Nephron (organoid): ENCODE measurements at regions not wholly inside any gene's neighbourhood (a gene's known extent, or its start where the extent isn't known, plus 50 kb on each side); places are given as distances from the start of the nearest gene placed in this dataset.

Experiments used
- H3K27ac Mint-ChIP-seq, 3 experiments: 2 replicates each; pipeline ENCODE4 v1.8.0; 2020; ENCODE audit warnings: mixed read lengths in 3 of 3, mild to moderate bottlenecking in 2 of 3, moderate library complexity in 1 of 3
- H3K27me3 Mint-ChIP-seq: 2 replicates; pipeline ENCODE4 v1.8.0; 2021; ENCODE audit warnings: low read depth, mild to moderate bottlenecking, moderate library complexity, mixed read lengths
- H3K36me3 Mint-ChIP-seq: 2 replicates; pipeline ENCODE4 v1.8.0; 2020; ENCODE audit warnings: low read depth, mixed read lengths
- H3K4me1 Mint-ChIP-seq: 2 replicates; pipeline ENCODE4 v1.8.0; 2020; ENCODE audit warnings: mixed read lengths
- H3K4me3 Mint-ChIP-seq, 3 experiments: 2 replicates each; pipeline ENCODE4 v1.8.0; 2020; ENCODE audit warnings: mild to moderate bottlenecking in 3 of 3, mixed read lengths in 3 of 3, moderate library complexity in 2 of 3
- H3K9me3 Mint-ChIP-seq: 2 replicates; pipeline ENCODE4 v1.8.0; 2020; ENCODE audit warnings: mixed read lengths
- TF ChIP-seq, protein P1 (sequence below), 3 experiments: fragments of 200-600 bp; sonication (generic); IDR thresholded peaks; one replicate each; pipeline ENCODE4 v1.5.0; 2021; ENCODE audit warnings: antibody characterized with exemption in 3 of 3; ENCODE audit not compliant: unreplicated experiment in 3 of 3

DNA sequence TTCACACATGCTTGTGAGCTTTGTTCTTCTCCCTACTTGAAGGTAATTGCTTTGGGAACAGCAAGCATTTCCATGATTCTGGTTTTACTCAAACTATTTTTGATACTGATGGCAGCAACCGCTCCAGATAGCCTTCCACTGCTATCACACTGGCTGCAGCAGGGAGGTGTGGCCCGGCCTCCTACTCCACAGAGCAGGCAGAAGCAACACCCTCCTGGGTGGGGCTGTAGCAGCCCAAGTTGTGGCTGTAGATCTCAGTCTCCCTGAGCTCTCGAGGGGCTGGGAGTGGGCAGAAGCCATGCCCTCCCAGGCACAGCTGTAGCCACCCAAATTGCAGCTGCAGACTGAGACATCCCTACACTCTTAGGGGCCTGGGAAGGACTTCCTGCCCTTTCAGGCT is 878.8 kb upstream of the GBE1 start:
- Mint-ChIP-seq H3K27me3 (no peaks in the 10 kb centered on the region), H3K4me3 (no peak overlapping the region), H3K36me3 (no peaks in the 10 kb centered on the region), H3K9me3 (peaks cover 7% of the 10 kb centered on the region), H3K27ac (no peak overlapping the region), H3K4me1 (no peaks in the 10 kb centered on the region)
- TF ChIP-seq, protein P1, sequence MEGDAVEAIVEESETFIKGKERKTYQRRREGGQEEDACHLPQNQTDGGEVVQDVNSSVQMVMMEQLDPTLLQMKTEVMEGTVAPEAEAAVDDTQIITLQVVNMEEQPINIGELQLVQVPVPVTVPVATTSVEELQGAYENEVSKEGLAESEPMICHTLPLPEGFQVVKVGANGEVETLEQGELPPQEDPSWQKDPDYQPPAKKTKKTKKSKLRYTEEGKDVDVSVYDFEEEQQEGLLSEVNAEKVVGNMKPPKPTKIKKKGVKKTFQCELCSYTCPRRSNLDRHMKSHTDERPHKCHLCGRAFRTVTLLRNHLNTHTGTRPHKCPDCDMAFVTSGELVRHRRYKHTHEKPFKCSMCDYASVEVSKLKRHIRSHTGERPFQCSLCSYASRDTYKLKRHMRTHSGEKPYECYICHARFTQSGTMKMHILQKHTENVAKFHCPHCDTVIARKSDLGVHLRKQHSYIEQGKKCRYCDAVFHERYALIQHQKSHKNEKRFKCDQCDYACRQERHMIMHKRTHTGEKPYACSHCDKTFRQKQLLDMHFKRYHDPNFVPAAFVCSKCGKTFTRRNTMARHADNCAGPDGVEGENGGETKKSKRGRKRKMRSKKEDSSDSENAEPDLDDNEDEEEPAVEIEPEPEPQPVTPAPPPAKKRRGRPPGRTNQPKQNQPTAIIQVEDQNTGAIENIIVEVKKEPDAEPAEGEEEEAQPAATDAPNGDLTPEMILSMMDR (IDR thresholded peaks at IDR 0.05; ENCODE audit: unreplicated experiment in 3 of 3), result no peak

DNA sequence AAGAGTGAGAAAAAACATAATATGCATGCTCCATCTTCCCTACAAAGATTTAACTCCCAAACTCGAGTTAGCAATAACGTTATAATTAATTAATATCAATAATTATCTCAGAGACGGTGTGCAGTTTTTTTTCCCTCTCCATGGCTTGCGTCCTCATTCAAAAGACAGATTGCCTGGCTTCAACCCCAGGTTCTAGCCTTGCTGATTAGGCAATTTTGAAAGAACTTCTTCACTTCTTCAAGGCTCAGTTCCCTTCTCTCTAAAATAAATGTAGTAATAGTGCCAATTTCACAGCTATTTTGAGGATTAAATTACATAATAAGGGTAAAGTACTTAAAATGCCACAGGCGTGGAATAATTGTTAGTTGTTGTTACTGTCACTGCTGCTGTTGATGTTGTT is 876.1 kb upstream of the GBE1 start:
- H3K27ac Mint-ChIP-seq, result no peak overlapping the region
- no peak overlapping the region for H3K4me3 Mint-ChIP-seq
- H3K36me3 Mint-ChIP-seq, result no peaks in the 10 kb centered on the region
- H3K9me3 Mint-ChIP-seq, result peaks cover 7% of the 10 kb centered on the region
- TF ChIP-seq, protein P1 (IDR thresholded peaks at IDR 0.05; ENCODE audit: unreplicated experiment in 3 of 3), result no peak
- no peaks in the 10 kb centered on the region for H3K4me1 Mint-ChIP-seq
- H3K27me3 Mint-ChIP-seq, result no peaks in the 10 kb centered on the region

DNA sequence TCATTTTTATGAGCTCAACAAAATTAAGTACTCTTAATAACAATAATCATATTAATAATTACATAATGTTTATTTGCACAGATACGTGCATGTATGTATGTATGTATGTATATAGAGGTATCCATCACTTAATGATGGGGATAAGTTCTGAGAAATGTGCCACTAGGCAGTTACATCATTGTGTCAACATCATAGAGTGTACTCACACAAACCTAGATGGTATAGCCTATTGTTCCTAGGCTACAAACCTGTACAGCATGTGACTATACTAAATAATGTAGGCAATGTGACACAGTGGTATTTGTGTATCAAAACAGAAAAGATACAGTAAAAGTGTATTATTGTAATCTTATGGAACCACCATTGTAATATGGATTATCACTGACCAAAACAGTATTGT is 874.7 kb upstream of the GBE1 start:
- no peak overlapping the region for H3K27ac Mint-ChIP-seq
- H3K4me3 Mint-ChIP-seq, result no peak overlapping the region
- H3K27me3 Mint-ChIP-seq, result no peaks in the 10 kb centered on the region
- H3K4me1 Mint-ChIP-seq, result no peaks in the 10 kb centered on the region
- H3K9me3 Mint-ChIP-seq, result peaks cover 3% of the 10 kb centered on the region
- no peaks in the 10 kb centered on the region for H3K36me3 Mint-ChIP-seq
- TF ChIP-seq, protein P1 (IDR thresholded peaks at IDR 0.05; ENCODE audit: unreplicated experiment in 3 of 3), result no peak

DNA sequence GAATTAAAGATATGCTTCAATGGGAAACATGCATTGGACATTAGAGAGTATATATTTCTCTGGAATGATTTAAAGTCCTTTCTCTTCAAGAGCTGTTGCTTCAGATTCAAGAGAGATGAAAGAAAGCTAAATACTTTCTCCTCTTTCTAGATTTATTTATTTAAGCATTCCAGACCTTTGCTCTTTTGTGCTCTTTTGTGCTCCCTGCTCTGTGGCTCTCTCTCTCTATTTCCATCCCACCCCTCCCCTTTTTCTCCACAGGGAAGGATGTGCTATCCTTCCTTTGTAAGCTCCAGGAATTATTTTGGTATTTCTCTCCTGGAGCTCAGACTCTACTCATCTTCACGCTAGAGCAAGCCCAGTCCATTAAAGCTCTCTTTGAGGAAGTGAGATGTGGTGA is 871.9 kb upstream of the GBE1 start:
- no peaks in the 10 kb centered on the region for H3K36me3 Mint-ChIP-seq
- TF ChIP-seq, protein P1 (IDR thresholded peaks at IDR 0.05; ENCODE audit: unreplicated experiment in 3 of 3), result no peak
- no peak overlapping the region for H3K27ac Mint-ChIP-seq
- no peak overlapping the region for H3K4me3 Mint-ChIP-seq
- no peaks in the 10 kb centered on the region for H3K27me3 Mint-ChIP-seq
- no peaks in the 10 kb centered on the region for H3K9me3 Mint-ChIP-seq
- H3K4me1 Mint-ChIP-seq, result no peaks in the 10 kb centered on the region

DNA sequence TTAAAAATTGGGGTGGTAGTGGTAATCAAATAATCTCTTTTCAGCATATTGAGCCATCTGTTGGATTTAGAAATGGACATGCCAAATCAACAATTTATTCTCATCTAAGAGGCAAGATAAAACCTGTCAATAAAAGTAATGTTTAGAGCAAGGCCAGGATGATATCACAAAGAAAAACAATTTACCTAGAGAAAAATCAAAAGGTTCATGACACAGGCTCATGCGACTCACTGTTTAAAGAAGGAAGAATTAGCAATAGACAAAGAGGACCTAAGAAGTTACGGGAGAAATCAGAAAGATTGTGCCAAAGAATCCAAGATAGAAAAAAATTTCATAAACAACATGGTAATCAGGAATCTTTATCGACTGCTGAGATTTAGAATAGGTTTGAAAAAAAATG is 868.5 kb upstream of the GBE1 start:
- Mint-ChIP-seq H3K4me1 (no peaks in the 10 kb centered on the region), H3K9me3 (no peaks in the 10 kb centered on the region), H3K27ac (no peak overlapping the region), H3K27me3 (no peaks in the 10 kb centered on the region), H3K36me3 (no peaks in the 10 kb centered on the region), H3K4me3 (no peak overlapping the region)
- TF ChIP-seq, protein P1 (IDR thresholded peaks at IDR 0.05; ENCODE audit: unreplicated experiment in 3 of 3), result no peak

DNA sequence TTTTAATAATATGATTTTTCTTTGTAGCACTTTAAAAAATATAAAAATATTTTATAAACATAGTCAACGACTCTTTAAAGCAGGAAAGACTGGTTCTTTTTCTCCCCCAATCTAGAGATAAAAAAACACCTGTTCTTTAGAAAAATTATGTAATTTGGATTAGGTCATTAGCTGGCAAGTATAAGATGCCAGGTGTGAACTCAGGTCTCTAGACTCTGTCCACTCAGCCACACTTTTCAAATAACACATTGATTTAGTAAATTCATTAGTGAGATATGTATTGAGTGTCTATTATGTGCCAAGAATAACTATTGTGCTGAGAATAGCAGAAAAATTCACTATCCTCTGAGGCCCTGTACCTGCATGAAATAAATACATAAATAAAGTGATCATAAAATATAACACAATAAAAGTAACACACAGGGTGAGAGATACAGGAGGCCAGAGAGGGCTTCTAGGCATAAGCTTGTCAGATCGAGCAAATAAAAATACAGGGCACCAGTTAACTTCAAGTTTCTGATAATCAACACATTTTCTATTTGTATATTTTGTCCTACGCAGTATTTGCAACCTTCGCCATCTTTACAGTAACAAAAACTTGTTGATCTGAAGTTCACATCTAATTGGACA is 867.1 kb upstream of the GBE1 start:
- Mint-ChIP-seq H3K4me3 (no peak overlapping the region), H3K9me3 (peaks cover 3% of the 10 kb centered on the region), H3K27me3 (no peaks in the 10 kb centered on the region), H3K27ac (no peak overlapping the region), H3K36me3 (no peaks in the 10 kb centered on the region), H3K4me1 (no peaks in the 10 kb centered on the region)
- TF ChIP-seq, protein P1 (IDR thresholded peaks at IDR 0.05; ENCODE audit: unreplicated experiment in 3 of 3), result no peak
